ENCODE measurements at regions not wholly inside any gene's neighbourhood (a gene's known extent, or its start where the extent isn't known, plus 50 kb on each side); places are given as distances from the start of the nearest gene placed in this dataset.
"Not testable (repeated sequence)": the region's sequence is repeated elsewhere in the genome, so short reads cannot be mapped to it uniquely, and the experiment has no call there.

GRCh38 chrX:22527302-22527701 lies 254.6 kb downstream of the CBLL2 start:
- DNase-seq = no peak

GRCh38 chrX:22533898-22534297 lies 261.2 kb downstream of the CBLL2 start:
- DNase-seq = no peak

GRCh38 chrX:22534643-22535042 lies 261.9 kb downstream of the CBLL2 start:
- DNase-seq = no peak

GRCh38 chrX:22536746-22537304 lies 264.1 kb downstream of the CBLL2 start:
- no peak for DNase-seq

- DNase-seq = no peak
Measured at GRCh38 chrX:22538580-22538979, 265.9 kb downstream of the CBLL2 start.

GRCh38 chrX:22541926-22542325 lies 269.2 kb downstream of the CBLL2 start:
- no peak for DNase-seq

GRCh38 chrX:22542641-22543040 lies 269.9 kb downstream of the CBLL2 start:
- DNase-seq = no peak

GRCh38 chrX:22559506-22559905 lies 286.8 kb downstream of the CBLL2 start:
- no peak for DNase-seq

GRCh38 chrX:22575161-22575845 lies 302.6 kb downstream of the CBLL2 start:
- DNase-seq = no peak

GRCh38 chrX:22577181-22577580 lies 304.5 kb downstream of the CBLL2 start:
- DNase-seq = no peak

GRCh38 chrX:22585831-22586230 lies 313.1 kb downstream of the CBLL2 start:
- no peak for DNase-seq

- no peak for DNase-seq
Measured at GRCh38 chrX:22589845-22590244, 317.1 kb downstream of the CBLL2 start.

GRCh38 chrX:22594766-22595165 lies 322.1 kb downstream of the CBLL2 start:
- no peak for DNase-seq

- no peak for DNase-seq
Measured at GRCh38 chrX:22603060-22603459, 330.3 kb downstream of the CBLL2 start.

- not testable (repeated sequence) for DNase-seq
Measured at GRCh38 chrX:22609452-22609851, 336.7 kb downstream of the CBLL2 start.

- no peak for DNase-seq
Measured at GRCh38 chrX:22616867-22617266, 344.2 kb downstream of the CBLL2 start.

- DNase-seq = no peak
Measured at GRCh38 chrX:22627576-22627975, 354.9 kb downstream of the CBLL2 start.

GRCh38 chrX:22628275-22628674 lies 355.6 kb downstream of the CBLL2 start:
- DNase-seq = no peak

- no peak for DNase-seq
Measured at GRCh38 chrX:22629105-22629725, 356.5 kb downstream of the CBLL2 start.

- no peak for DNase-seq
Measured at GRCh38 chrX:22634083-22634482, 361.4 kb downstream of the CBLL2 start.

GRCh38 chrX:22634751-22635150 lies 362.0 kb downstream of the CBLL2 start:
- DNase-seq = no peak

- no peak for DNase-seq
Measured at GRCh38 chrX:22648281-22648680, 351.5 kb upstream of the DDX53 start.

GRCh38 chrX:22650691-22651090 lies 349.1 kb upstream of the DDX53 start:
- no peak for DNase-seq

Measured in amygdala (tissue), 56 donors.